HG03354 (cell line): ENCODE measurements at regions not wholly inside any gene's neighbourhood (a gene's known extent, or its start where the extent isn't known, plus 50 kb on each side); places are given as distances from the start of the nearest gene placed in this dataset.
A peak's percentile ranks its signal among the peaks of the same experiment; 100 is the strongest.
"Not testable (repeated sequence)": the region's sequence is repeated elsewhere in the genome, so short reads cannot be mapped to it uniquely, and the experiment has no call there.

Experiments used
- ATAC-seq: cut with Tn5 transposase; IDR thresholded peaks from one replicate; pipeline ENCODE4 v1.9.1; 2021; ENCODE audit warnings: mild to moderate bottlenecking; ENCODE audit not compliant: unreplicated experiment, poor library complexity, severe bottlenecking

GRCh38 chr1:172790245-172790644 lies 131.3 kb downstream of the FASLG start:
- ATAC-seq, result no peak

DNA sequence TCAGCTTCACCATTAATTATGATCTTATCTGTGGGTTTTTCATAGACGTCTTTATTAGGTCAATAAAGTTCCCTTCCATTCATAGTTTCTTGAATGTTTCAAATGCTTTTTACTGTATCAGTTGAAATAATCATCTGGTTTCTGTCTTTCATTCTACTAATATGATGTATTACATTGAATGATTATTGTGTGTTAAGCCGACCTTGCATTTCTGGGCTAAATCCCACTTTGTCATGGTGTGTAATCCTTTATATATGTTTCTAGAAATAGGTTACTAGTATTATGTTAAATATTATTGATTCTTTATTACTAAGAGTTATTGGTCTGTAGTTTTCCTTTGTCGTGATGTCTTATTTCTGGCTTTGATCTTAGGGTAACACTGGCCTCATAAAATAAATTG lies 134.9 kb downstream of the FASLG start:
- no peak for ATAC-seq

GRCh38 chr1:172795741-172796140 lies 136.8 kb downstream of the FASLG start:
- no peak for ATAC-seq

DNA sequence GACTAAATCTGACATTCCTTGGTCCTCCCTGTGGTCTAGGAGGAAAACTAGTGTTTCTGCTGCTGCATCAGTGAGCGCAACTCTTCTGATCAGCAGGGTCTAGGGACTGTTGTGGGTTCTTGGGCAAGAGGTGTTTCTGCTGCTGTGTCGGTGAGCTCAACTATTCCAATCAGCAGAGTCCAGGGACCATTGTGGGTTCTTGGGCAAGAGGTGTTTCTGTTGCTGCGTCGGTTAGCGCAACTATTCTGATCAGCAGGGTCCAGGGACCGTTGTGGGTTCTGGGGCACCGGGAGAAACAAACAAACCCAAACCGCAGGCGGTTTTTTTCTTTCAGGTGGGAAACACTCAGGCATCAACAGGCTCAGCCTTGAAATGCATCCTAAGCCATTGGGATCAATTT lies 140.9 kb downstream of the FASLG start:
- ATAC-seq, result not testable (repeated sequence)

- ATAC-seq, result no peak
These were observed 142.9 kb downstream of the FASLG start for GRCh38 chr1:172801771-172802322.

- no peak for ATAC-seq
These were observed 150.8 kb downstream of the FASLG start for GRCh38 chr1:172809750-172810149.

DNA sequence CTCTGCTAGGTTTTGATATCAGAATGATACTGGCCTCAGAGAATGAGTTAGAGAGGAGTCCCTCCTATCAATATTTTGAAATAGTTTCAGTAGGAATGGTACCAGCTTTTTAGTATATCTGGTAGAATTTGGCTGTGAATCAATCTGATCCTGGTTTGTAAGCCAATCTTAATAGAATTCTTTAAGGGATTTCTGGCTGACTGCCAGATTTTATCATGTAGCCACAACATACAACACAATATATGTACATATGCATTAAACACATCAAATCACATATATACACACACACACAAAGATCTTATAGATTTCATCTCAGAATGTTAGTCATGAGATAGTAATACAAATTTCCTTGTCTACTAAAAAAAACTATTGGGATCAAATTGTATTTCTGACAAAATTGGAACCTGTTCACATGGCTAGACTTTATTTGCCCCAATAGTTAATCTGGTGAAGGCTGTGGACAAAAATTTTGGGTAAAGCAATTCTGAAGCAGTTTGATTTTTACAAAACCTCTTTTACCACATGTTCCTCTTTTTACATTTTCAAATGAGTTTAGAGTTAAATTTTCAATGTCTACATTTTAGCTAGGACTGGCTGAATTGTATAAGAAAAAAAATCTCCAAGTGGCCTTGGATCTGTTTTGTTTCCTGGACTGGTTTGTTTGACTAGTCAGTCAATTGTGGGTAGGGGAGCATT lies 151.7 kb downstream of the FASLG start:
- ATAC-seq, result no peak

- ATAC-seq, result no peak
These were observed 152.8 kb downstream of the FASLG start for GRCh38 chr1:172811694-172812093.

DNA sequence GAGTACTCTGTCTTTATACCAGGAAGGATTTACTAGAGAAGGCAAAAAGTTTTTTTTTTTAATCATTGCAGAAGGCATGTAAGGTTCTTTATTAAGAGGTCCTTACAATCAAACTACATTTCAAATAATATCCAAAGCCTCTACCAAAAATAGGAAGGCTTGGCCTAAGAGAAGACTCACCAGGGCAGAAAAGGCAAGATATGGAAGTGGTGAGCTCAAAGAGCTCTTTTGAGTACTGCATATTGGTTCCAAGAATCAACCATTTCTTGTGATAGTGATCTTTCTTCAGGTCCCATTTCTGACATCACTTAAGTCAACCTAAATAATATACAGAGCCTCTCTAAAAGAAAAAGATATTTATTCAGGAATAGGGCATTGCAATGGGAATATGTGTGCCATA lies 153.2 kb downstream of the FASLG start:
- ATAC-seq, result no peak

DNA sequence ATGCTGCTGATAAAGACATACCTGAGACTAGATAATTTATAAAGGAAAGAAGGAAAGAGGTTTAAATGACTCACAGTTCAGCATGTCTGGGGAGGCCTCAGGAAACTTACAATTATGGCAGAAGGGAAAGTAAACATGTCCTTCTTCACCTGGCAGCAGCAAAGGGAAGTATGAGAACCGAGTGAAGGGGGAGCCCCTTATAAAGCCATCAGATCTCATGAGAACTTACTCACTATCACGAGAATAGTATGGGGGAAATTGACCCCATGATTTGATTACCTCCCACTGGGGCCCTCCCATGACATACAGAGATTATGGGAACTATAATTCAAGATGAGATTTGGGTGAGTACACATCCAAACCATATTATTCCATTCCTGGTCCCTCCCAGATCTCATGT lies 154.4 kb downstream of the FASLG start:
- ATAC-seq, result no peak

DNA sequence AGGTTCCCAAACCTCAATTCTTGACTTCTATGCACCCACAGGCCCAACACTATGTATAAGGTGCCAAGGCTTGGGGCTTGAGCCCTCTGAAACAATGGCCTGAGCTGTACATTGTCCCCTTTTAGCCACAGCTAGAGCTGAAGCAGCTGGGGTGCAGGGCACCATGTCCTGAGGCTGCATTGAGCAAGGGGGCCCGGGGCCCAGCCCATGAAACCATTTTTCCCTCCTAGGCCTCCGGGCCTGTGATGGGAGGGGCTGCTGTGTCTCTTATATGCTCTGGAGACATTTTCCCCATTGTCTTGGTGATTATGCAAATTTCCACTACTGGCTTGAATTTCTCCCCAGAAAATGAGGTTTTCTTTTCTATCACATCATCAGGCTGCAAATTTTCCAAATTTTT lies 155.5 kb downstream of the FASLG start:
- no peak for ATAC-seq

DNA sequence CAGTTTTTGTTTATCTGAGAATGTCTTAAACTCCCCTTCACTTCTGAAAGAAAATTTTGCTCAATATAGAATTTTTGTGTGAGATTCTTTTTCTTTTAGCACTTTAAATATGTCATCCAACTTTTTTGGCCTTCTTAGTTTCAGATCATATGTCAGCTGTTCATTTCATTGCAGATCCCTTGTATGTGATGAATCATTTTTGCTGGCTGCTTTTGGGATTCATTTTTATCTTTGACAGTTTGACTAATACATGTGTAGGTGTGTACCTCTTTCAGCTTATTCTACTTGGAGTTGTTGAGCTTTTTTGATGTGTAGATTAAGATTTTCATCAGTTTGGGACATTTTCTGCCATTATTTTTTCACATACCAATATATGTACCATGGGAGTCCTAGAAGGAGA lies 156.8 kb downstream of the FASLG start:
- no peak for ATAC-seq

- ATAC-seq, result peak; percentile 92
These were observed 160.1 kb downstream of the FASLG start for GRCh38 chr1:172818841-172819527.

DNA sequence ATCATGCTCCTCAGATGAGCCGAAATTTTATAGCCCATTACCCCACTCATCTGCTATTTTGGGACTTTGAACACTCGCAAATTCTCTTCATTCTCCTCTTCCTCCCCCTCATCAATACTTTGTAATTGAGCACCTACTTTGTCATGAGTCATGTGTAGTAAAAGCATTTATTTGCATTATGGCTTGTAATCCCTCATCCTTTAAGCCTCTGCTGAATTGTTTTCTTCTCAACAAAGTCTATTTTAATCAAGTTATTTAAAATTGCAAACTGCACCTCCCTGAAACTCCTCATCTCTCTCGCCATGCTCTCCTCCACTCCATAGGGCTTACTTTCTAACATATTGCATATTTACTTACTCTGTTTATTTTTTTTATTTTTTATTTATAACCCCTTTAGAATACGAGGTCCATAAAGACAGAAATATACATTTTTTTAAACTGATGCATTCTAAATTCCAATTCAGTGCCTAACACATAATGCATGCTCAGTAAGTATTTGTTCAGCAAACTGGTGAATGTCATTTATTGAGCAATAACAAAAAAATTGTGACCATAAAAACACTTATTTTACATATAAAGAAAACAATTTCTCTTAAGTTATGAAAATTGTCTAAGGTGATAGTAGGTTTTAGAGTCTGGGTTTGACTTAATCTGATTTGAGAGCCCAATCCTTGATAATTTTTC lies 161.7 kb downstream of the FASLG start:
- no peak for ATAC-seq

- ATAC-seq, result no peak
These were observed 162.8 kb downstream of the FASLG start for GRCh38 chr1:172821609-172822274.

DNA sequence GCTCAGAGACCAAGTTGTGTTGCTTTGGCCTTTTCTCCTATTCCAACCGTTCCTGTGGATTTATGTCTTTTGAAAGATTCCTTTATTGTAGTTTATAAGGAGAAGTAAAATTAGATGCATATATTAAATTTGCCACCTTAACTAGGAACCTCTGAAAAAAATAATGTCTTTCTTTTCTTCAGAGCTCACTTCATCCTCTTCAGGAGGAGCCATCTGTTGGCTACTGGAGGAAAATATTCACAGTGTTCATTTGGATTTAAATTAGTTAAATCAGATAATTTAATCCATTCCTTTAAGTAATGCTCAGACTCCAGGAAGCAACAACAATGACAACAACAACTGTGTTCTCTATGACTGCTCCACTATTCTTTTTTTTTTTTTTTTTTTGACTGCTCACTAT lies 164.0 kb downstream of the FASLG start:
- ATAC-seq, result no peak

DNA sequence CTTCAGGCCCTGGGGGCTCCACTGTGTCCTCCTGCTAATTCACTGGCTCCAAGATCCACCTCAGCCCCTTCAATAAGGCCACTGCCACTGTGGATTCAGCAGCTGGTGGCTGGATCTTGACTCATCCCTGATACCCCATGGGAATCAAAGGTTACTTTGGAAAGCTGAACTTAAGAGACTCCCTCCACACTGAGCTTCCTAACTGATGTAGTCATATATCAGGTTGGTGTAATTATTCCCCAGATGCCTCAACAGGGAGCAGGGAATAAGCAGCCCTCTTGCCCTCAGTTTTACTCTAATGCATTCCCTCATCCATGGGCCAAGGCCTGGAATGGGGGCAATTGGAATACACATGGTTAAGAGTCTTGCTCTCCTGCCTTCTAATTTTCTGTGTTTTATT lies 164.6 kb downstream of the FASLG start:
- no peak for ATAC-seq

DNA sequence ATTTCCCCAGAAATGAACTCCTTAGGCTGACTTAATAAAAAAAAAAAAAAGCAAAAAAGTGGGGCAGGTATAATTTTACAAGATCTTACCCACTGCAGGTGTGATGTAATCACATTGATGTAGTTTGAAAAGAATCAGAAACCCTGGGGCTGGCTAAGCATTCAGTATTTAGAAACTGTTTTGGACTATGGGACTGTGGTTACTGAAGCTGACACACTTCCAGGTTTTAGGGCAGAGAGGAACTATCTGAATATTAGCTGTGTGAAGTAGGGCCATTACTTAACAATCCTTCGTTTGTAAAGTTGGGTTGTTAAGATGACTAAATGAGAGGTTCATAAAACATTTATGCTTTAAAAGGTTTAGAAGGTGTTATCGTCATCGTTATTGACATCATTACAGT lies 165.3 kb downstream of the FASLG start:
- no peak for ATAC-seq

GRCh38 chr1:172826096-172826741 lies 167.3 kb downstream of the FASLG start:
- ATAC-seq, result peak; percentile 77

- no peak for ATAC-seq
These were observed 168.4 kb downstream of the FASLG start for GRCh38 chr1:172827301-172827700.
